ENCODE measurements at regions not wholly inside any gene's neighbourhood (a gene's known extent, or its start where the extent isn't known, plus 50 kb on each side); places are given as distances from the start of the nearest gene placed in this dataset.
"Not testable (repeated sequence)": the region's sequence is repeated elsewhere in the genome, so short reads cannot be mapped to it uniquely, and the experiment has no call there.

GRCh38 chr3:124043023-124043422, 51.1 kb upstream of the ROPN1 start:
- DNase-seq: no peak

GRCh38 chr3:124044956-124045355, 53.0 kb upstream of the ROPN1 start:
- DNase-seq: no peak

DNA sequence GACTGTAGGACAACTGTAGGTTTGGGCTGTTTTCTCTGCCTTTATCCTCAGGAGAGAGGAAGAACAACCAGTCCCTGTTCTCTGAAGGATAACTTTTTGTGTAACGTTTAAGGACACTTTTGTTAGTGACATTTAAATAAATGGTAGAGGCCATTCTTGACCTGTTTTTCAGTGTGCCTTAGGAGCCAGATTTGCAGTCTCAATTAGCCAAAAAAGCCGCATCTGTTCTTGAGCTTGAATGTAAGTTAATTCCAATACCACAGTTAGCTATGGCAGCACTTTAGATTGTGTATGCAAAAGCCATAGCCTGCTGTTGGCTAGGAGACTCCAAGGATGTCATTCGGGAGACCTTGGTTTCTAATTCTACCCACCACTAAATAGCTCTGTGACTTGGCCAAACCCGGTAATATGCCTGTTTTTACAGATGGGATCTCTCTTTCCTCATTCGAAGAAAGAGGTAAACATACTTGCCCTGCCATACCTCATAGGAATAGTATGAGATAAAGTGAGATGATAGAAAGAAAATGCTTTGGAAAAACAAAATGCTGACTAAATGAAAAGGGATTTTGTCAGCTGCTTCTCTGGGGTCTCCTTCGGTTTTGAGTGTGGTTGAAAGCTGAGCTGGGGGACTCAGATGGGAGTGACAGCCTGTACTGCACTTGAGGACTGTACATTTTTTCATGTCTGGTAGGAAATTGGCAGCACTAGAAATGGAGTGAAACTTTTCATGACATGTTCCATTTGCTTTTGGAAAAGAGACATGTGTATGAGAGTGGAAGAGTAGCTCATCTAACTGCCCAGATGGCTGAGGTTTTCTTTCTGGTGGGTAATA, 57.3 kb upstream of the ROPN1 start:
- DNase-seq: no peak

GRCh38 chr3:124051636-124052035, 59.7 kb upstream of the ROPN1 start:
- no peak for DNase-seq

DNA sequence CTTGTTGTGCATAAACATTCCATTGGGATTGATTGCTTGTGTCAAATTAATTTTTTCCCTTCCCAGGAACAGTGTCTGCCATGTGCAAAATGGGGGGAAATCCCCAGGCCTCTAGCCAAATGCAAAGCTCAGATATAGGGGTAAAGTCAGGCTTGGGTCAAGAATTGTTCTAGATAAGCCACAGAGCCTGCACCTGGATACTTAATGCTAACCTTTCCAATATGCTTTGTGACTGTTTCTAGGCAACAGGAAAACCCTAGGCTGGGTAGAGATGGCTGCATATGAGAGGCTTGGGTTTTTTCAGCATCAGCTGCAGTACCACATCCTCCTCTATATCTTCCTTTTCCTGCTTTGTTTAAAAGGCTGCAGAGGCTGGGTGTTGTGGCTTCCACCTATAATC, 61.9 kb upstream of the ROPN1 start:
- DNase-seq: peak; percentile 28

DNA sequence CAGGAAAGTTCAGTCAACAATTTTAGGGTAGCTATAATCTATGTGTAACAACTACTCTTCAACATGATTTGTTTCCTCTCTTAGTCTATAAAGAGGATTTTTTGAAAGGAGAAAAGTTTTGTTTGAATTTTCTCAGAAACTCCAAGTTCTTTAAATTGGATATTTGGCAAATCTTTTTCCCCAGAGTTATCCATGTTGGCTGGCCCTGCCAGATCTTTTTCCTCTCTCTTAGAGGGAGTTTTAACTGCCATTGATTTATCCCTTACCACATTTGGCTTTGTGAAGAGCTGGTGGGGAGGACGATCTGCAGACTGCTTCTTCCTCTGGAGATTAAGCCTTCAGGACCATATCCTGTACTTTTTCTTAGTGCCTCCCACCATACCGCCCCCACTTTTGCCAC, 64.9 kb upstream of the ROPN1 start:
- no peak for DNase-seq

DNA sequence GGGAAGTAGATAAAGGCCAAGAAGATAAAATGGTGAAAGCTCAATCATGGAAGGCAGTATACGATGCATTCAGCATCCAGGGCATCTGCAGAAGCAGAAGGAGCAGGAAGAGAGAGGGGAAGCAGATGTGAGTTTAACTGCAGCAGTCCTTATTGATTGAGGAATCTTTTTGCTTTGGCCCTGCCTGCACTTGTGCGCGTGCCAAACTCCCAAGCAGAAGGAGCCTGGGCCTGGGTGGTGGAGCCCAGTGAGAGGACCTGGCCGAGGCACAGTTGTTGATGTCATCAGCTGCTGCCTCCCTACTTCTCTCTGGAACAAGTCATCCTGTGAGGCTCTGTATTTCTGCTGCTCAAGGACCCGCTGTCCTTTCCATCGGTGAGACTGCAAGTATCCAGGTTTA, 65.5 kb upstream of the ROPN1 start:
- DNase-seq: no peak

GRCh38 chr3:124059580-124059979, 67.7 kb upstream of the ROPN1 start:
- no peak for DNase-seq

GRCh38 chr3:124063197-124063909, 71.4 kb upstream of the ROPN1 start:
- DNase-seq: peak; percentile 31

DNA sequence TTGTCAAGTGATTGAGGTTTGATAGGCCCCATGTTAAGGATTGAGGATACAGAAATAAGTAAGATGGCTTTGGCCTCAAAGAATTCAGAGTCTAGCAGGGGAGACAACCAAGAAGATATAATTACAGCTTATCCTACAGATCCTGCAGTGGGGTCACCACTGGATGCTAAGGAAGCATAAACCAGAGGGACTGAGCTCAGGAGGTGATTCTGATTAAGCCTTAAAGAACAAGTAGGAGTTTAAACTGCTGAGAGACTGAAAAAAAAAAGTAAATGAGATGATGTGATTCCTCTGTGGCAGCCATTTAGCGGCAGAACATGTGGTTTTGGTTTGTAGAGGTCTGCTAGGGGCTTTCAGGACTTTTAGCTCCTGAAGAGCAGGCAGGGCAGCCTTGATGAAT, 72.1 kb upstream of the ROPN1 start:
- no peak for DNase-seq

- not testable (repeated sequence) for DNase-seq
Measured at GRCh38 chr3:124066543-124066942, 74.6 kb upstream of the ROPN1 start.

DNA sequence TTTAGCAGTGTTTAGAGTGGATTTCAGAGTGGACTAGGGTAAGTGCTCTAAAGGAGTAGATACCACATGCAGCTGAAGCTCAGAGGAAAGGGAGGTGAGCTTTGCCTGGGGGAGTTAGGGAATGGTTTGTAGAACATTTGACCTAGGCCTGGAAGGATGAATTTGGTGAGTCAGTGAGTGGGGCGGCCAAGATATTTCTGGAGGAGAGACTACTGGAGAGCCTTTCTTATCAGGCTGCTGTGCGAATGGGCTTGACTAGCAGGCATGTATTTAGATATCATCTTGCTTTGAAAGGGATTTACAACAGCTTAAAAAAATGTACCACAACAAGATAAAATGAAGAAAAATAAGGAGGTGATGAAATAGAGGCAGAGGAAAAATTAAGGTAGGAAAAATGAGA, 77.8 kb upstream of the ROPN1 start:
- DNase-seq: not testable (repeated sequence)

- peak; percentile 34 for DNase-seq
Measured at GRCh38 chr3:124075090-124075489, 83.2 kb upstream of the ROPN1 start.

- DNase-seq: no peak
Measured at GRCh38 chr3:124075753-124076152, 83.8 kb upstream of the ROPN1 start.

DNA sequence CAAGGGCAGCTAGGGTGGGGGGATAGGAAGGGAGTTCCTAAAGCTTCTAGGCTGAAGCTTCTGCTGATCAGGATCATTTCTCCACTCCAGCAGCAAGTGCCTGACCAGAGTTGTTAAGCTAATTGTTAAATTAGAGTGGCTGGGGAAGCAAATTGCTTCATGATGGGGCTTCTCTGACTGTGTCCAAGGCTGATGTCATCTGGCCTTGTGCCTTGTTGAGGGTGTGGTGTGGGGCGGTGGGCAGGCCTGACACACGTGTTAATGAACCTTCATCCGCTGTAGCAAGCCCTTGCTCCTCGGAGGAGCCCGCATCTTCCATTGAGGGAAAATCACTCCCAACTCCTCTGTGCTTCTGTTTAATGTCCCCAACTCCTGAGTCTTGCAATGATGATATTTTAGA, 84.3 kb upstream of the ROPN1 start:
- no peak for DNase-seq

DNA sequence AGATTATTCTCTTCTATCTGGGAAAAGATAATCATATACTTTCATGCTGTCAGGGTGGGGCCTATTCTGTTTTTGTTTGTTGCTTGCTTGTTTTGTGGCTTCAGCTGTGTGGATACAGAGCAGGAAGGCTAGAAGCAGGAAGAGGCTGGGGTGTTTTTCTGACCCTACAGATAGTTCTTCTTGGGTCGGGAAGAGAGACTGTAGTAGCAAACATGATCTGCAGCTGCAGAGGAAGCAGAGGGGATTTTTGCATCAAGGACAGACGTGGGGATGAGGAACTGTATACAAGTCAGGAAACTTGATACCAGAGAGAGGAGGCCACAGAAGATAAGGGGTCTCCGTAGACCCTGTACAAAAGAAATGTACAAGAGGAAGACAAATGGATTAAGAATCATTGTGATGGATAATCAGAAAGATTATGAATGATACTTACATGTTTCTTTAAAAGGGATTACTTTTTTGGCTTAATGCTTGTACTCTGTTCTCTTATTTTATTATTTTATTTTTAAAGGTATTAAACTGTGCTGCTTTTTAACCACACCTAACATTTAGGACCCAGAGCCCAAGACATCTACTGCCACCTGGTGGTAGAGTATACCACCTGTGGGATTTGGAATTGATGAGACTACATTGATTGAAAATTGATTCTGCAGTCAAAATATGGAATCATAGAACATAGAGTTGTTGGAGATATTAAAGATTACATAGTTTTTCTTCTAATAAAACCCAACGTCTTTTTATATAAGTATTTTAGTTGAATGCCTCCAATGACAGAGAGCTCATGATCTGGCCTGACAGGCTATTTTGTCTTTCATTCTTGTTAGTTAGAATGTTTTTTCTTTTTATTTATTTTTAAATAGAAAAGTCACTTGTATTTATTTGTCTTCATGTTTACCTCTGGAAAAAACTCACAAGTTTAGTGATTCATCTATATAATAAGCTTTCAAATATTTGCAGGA, 87.3 kb upstream of the ROPN1 start:
- peak; percentile 26 for DNase-seq

DNA sequence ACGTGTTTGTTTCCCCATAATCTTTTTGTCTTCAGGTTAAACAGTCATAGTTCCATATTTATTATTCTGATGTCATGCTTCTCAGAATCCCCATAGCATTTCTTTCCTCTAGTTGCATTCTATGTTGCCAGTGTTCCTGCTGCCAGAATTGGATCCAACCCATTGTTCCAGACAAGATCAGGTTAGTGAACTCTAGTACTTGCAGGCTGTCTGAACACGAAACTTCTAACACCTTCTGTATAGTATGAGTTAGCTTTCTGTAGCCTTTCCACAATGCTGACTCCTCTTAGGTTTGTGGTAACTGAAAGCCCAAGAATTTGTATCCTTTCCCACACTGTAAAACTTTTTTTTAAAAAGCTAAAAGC, 88.0 kb upstream of the ROPN1 start:
- DNase-seq: no peak

GRCh38 chr3:124082343-124082742, 90.4 kb upstream of the ROPN1 start:
- no peak for DNase-seq

DNA sequence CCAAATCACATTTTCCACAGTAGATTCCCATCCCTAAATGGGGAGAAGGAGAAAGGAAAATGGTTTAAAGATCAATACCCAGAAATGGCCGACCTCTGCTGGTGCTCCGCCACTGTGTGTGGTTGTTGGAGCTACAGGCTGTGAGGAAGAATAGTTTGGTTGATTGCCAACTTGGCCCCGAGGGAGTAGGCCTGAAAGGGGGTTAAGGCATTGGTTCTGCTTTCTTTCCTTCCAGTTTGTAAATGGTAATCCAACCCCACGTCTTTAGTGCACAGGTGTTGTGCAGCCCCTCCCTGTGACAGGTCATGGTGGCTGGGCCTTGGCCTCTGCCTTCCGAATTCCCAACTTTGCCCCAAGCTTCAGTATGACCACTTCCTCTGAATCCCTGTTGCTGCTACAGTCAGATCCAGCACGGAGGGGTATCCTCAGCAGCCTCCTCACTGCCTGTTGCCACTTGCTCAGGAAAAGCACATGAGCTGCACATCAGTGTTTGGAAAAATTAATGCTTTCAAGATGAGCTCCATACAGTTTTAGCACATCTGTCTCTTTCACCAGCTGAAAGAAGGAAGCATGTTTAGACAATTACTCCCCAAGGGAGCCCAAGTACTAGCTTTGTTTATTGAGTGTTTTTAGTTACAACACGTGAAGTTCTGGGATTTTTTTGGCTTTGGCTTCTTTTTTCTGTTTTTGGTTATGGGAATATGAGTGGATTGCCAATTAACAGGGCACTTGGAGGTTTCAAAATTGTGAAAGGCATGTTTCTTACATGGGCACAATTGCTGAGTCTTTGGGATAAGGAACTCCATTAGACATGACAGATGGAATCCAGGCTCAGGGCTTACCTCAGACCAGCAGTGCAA, 92.3 kb upstream of the ROPN1 start:
- DNase-seq: peak; percentile 60

- no peak for DNase-seq
Measured at GRCh38 chr3:124088801-124089200, 96.9 kb upstream of the ROPN1 start.

- DNase-seq: no peak
Measured at GRCh38 chr3:124089214-124089613, 97.3 kb upstream of the ROPN1 start.

GRCh38 chr3:124091716-124092115, 99.8 kb upstream of the ROPN1 start:
- DNase-seq: no peak
